ENCODE measurements at regions not wholly inside any gene's neighbourhood (a gene's known extent, or its start where the extent isn't known, plus 50 kb on each side); places are given as distances from the start of the nearest gene placed in this dataset.
"Not testable (repeated sequence)": the region's sequence is repeated elsewhere in the genome, so short reads cannot be mapped to it uniquely, and the experiment has no call there.

DNA sequence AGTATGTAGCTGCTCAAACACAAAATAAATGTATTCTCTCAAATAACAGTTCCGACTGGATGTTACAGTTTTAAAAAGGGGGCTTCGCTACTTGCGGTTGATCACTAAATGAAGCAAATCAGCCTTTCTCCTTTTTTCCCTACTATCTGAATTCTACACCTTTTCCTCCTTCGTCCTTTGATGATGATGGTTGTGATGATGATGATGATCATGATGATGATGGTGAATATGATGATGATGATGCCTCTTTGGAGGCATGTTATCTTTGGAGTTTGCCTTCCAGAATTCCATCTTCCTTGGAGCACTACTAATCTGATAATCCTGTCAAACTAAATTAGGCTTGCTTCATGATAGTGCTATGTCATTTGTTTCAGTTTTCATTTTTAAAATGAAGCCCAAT is 1073.3 kb downstream of the SOCS6 start:
- DNase-seq (ENCODE audit: low spot score), result no peak

DNA sequence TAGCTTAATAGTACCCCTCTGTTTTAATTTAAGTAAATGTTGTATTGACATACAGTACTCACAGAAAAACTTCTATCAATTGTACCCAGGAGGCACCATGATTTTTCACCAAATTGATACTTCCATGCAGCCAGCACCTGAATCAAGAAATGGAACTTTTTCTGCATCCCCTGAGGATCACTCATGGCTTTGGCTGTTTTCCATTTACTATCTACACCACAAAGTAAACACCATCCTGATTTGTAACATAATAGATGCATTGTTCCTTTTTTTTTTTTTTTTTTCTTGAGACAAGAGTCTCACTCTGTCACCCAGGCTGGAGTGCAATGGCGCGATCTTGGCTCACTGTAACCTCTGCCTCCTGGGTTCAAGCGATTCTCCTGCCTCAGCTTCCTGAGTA is 1066.8 kb downstream of the SOCS6 start:
- not testable (repeated sequence) for DNase-seq (ENCODE audit: low spot score)

DNA sequence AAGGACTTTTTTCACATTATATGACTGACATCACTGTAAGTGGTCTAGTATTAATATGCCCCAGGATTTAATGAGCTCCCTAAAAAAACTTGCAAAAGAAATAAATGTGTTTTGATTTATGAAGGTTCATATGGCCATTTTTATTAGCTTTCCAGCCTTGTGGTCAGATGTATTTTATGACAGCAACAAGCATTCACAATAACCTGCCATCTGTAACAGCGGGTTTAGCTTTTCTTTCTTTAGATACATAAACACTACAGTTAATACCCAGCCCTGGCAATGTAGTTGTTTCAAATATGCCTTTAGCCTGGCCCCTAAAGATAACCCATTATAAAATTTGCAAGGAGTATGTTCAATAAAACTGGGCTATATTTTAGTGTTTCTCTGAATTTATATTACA is 1063.8 kb downstream of the SOCS6 start:
- DNase-seq (ENCODE audit: low spot score), result no peak

DNA sequence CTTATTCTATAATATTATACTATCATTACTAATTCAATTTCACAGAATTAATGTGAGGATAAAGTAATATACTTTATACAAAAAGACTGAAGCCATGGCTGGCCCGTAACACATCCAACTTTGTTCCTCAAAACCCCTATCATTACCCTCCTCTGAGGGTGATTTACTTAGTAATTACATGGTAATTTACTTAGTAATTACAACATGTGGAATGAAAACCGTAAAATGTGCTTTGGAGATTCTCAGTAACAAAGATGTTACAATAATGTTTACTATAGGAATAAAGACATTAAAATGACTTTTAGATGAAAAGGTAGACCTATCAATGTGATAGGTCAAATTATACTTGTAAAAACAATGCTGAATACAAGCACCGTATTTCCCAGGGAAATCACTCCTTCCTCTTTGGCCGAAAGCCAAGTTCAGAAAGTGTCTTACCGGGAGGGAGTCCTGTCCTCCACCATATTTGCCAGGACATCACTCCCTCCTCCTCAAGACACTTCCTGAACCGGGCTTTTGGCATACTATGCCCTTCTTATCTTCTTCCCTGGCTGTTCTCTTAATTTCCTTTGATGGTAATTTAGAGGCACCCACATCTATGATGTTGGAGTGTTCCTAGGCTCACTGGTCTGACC is 1047.8 kb downstream of the SOCS6 start:
- no peak for DNase-seq (ENCODE audit: low spot score)

DNA sequence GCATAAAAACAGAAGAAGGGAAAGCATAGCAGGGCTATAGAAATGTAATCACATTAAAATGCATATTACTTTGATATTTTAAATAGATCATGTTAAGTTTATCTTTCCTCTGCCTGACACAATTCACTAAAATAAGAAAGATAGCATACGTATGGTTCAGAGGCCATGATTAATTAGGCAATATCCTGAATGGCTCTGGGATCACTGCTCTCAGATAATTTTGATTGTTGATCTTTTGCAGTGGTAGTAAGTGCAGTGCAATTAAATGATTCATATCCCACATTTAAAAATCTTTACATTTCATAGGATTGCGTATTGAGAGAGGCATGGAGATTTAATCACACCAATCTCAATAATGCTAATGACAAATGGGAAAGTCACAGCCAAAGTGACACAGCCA is 1040.7 kb downstream of the SOCS6 start:
- no peak for DNase-seq (ENCODE audit: low spot score)

DNA sequence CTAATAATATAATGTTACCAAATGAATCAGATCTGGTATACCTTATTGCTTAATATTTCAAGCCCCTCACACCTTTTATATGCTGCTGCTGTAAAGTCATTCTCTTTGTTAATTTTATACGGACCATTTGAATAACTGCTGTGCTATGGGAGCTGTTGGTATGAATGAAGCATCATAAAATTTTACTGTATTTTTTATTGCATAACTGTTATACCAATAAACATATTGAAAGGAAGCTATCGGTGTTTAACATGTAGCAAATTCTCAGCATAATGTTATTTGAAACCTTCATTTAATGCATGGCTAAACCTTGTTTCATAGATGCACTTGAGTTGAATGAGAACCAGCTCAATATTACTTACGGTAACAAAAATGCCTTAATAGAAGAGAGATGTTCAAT is 1040.3 kb downstream of the SOCS6 start:
- no peak for DNase-seq (ENCODE audit: low spot score)

DNA sequence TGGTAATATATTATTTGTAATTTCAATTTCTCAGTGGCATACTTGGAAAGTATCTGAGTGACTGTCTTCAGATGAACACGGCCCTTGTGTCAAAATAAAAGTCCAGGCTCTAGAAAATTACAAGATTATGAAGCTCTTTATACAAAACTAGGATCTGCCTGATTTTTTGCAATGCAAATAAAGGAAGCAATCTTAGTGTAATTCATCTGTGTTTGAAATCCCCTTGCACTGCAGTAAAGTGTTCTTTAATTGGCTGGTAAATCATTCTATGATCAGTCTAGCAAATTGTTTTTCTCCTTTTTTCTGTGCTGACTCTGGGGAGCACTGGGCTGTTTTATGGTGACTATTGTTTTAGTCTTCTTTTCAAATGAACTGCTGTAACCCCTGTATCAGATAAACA is 1039.0 kb downstream of the SOCS6 start:
- no peak for DNase-seq (ENCODE audit: low spot score)

DNA sequence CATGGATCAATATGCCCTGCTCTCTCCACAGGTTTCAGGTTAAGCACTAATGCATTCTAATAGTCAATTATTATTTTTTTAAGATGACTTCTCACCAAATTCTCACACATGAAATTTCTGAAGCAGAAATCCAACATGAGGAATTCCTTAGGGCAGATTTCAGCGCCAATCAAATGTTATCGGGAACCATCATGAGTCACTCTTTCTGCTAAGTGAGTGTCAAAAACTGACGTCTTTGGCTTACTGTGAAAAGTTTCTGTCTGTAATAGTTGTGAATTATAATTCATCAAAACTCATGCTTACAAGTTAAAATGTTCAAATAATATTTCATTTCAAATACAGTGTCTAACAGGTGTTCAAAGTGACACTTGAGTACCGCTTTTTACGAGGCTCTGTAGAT is 1038.6 kb downstream of the SOCS6 start:
- peak; percentile 1 for DNase-seq (ENCODE audit: low spot score)

DNA sequence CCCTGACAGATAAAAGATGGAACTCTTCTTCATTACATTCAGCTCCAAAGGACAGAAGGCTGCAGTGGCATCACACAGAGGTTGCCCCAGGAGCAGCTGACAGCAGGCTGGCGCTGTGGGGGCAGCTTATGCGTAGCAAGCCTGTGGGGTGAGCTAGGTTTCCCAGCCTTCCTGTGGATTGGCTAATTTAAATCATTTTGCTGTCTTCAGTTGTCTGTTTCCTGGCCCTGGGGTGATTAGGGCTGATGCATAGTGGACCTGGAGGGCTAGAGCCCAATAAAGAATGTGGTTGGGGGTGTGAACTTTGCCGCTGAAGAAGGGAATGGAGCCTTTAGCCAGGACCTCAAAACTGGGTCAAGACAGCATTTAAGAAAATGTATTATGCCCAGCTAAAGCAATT is 1038.0 kb downstream of the SOCS6 start:
- DNase-seq (ENCODE audit: low spot score), result no peak

DNA sequence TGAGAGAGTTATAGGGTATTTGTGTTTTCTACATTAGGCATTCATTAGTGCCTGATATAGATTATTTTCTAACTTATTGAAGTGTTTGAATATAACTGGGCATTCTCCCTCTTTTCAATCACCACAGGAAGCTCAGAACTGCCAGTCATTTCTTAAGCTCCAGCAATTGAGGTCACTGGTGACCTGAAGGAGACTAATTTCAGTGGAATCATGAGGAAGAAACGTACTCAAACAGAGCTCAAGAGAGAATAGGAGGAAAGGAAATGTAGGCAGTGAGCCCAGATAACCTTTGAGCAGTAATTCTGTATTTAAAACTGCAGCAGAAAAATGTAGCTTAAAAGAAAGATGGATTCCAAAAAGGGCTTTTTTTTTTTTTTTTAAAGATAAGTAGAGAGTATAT is 1035.5 kb downstream of the SOCS6 start:
- no peak for DNase-seq (ENCODE audit: low spot score)

DNA sequence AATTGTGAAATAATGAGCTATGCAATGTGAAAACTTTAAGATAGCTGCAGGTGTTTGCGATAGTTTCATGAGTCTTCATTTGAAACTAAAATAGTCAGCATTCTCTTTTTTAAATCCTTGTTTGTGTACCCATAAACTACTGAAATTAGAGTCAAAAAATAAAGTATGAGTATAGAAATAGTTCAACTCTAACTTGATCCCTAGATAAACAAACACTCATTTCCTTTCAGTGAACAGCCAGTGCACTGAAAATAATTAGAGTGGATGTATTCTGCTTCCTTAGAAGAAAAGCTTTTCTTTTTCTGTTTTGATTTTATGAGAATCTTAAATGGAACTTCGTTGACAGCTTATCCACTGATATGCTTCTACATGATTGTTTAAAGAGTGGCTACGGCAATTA is 1033.4 kb downstream of the SOCS6 start:
- no peak for DNase-seq (ENCODE audit: low spot score)

DNA sequence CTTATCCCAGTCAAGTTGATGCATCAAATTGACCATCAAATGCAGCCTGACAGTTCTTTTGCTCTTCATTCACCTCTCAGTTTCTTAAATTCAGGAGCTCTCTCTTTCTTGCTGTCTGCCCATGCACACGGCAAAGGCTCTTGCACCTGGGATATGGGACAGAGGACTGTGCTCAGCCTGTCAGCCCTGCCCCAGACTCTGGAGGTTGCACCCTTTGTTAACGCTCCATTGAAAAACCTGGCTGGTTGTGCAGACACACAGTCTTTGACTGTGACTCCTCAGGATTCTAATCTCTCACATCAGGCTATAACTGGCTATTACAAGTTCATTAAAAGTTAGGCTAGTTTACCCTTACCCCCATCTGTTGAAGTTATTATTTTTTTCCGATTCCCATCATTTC is 1032.5 kb downstream of the SOCS6 start:
- DNase-seq (ENCODE audit: low spot score), result no peak

DNA sequence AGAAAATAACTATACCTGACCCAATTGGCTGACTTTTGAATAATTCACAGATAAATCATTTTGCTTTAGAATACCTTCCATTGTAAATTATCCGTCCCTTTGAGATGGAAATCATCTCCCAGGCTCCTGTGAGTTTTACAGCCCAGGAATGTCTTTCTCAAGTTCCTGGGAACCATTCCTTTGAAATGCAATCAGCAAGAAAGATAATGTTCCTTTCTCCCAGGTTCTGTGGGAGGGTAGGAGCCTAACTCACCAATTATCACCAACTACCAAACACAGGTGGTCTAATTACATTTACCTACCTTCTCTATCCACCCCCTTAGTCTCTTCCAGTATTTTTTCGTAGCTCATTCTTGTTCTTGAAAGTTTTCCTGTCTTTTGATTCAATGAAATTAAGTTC is 1016.0 kb downstream of the SOCS6 start:
- DNase-seq (ENCODE audit: low spot score), result no peak

DNA sequence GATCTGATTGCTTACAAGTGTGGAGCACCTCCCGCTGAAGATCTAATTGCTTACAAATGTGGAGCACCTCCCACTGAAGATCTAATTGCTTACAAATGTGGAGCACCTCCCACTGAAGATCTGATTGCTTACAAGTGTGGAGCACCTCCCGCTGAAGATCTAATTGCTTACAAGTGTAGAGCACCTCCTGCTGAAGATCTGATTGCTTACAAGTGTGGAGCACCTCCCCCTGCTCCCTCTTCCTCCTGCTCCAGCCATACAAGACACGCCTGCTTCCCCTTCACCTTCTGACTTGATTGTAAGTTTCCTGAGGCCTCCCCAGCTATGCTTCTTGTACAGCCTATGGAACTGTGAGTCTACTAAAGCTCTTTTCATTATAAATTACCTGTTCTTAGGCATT is 1014.9 kb downstream of the SOCS6 start:
- not testable (repeated sequence) for DNase-seq (ENCODE audit: low spot score)

DNA sequence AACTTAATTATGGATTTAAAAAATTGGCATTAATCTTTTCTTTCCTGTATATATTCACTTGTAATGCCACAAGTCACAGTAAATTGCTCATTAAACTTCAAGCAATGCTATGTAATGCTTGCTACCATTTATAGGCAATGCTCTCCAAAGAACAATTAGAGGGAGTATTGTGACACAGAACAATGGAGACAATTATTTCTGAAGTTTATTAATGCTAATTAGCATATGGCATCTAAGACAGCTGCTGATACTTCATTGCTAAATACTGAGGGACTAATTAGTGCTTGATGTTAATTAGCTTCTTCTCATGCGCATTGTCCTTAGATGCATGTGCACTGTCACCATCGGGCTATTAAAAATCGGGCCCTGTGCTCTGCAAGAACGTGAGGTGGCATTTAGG is 1012.8 kb downstream of the SOCS6 start:
- DNase-seq (ENCODE audit: low spot score), result no peak

DNA sequence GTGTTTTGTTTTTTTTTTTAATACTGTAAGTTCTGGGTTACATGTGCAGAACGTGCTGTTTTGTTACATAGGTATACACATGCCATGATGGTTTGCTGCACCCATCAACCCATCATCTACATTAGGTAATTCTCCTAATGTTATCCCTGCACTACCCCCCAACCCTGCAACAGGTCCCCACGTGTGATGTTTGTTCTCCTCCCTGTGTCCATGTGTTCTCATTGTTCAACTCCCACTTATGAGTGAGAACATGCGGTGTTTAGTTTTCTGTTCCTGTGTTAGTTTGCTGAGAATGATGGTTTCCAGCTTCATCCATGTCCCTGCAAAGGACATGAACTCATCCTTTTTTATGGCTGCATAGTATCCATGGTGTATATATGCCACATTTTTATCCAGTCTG is 1005.4 kb downstream of the SOCS6 start:
- not testable (repeated sequence) for DNase-seq (ENCODE audit: low spot score)

DNA sequence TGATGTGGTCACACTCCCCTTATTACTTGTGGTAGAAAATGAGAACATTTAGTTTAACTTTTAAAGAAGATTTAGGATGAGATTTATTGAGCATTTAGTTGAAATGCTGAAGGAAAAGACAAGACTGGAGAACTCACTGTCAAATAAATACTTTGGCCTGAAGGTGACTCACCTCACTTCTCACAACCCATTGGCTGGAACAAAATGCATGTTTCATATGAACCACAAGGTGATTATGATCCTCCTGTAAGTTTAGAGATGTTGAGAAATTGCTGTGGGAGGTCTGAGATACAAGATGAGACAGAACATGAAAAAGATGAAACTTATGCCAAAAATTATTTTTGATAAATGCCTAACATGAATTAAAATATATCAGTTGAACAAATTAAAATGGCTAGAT is 1004.5 kb downstream of the SOCS6 start:
- DNase-seq (ENCODE audit: low spot score), result peak; percentile 2

DNA sequence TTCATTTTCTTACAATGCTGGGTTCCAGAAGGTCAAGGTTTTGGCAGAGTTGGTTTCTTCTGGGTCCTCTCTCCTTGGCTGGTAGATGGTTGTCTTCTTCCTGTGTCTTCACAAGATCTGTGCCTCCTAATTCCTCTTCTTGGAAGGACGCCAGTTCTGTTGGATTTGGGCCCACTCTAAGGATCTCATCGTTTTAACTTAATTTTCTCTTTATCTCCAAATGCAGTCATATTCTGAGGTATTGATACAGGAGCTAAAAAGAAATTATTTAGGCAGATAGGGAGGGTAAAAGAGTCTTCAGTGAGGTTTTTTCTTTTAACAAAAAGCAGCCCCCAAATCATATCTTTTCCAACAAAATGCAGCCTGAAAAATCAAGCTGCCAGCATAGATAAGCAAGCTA is 998.4 kb downstream of the SOCS6 start:
- no peak for DNase-seq (ENCODE audit: low spot score)

DNA sequence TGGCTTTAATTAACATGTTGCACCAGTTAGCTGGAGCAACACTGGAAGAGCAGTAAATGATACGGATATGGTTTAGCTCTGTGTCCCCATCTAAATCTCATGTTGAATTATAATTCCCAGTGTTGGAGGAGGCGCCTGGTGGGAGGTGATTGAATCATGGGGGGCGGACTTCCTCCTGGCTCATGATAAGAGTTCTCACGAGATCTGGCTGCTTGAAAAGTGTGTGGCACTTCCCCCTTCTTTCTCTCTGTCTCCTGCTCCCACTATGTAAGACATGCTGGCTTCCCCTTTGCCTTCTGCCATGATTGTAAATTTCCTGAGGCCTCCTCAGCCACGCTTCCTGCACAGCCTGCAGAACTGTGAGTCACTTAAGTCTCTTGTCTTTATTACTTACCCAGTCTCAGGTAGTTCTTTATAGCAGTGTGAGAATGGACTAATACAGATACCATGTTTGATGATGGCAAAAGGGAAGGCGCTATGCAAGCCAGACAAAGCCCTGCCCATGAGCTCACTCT is 963.6 kb downstream of the SOCS6 start:
- peak; percentile 13 for DNase-seq (ENCODE audit: low spot score)

DNA sequence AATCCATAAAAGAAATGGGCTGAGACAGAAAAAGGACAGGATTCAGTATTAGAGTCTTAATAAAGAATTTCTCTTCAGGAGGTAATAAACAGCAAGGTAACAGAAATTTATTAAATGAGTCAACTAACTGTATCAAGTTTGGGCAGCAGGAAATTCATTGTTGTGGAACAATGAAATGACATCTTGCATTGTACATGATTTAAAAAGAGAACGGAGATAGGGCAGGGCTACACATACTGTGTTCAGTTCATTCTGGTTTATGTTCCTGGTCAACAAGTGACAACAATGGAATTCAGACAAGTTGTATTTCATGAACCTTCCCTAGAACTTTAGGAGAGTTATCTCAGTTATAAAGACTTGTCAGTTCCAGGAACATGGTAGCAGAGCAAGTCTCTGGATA is 961.3 kb downstream of the SOCS6 start:
- DNase-seq (ENCODE audit: low spot score), result no peak

DNA sequence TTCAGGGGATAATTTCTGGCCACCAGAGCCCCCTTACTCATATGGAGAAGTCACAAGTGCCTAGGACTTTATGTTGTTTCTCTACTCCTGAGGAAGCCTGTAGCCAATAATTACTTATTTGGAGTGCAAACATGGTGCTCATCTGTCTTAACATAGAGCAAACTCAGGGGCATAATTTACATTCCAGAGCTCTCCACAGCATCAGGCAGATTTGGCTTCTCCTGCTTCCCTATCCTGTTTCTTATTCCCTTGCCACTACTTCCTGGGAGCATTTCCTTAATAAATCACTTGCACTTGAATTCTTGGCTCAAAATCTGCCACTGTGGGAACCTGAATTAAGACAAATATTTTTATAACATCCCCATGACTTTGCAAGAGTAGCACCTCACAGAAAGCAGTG is 960.9 kb downstream of the SOCS6 start:
- no peak for DNase-seq (ENCODE audit: low spot score)

DNA sequence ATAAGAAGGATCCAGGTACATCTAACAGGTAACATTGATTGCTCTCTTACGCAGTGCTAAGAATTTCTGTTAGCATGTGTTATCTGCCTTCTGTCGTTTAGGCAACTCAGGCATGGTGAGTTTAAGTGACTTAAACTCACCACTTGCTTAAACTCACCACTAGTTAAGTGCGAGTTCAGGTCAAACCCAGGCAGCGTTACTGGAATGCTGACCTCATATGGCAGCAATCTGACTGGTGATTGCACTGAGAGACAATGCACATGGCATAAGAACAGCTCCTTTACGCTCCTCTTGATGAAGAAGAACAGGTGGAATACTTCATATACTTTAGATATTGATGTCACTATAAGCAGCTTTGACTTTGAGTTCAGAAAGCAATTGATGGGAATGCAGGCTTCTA is 954.1 kb downstream of the SOCS6 start:
- peak; percentile 32 for DNase-seq (ENCODE audit: low spot score)

DNA sequence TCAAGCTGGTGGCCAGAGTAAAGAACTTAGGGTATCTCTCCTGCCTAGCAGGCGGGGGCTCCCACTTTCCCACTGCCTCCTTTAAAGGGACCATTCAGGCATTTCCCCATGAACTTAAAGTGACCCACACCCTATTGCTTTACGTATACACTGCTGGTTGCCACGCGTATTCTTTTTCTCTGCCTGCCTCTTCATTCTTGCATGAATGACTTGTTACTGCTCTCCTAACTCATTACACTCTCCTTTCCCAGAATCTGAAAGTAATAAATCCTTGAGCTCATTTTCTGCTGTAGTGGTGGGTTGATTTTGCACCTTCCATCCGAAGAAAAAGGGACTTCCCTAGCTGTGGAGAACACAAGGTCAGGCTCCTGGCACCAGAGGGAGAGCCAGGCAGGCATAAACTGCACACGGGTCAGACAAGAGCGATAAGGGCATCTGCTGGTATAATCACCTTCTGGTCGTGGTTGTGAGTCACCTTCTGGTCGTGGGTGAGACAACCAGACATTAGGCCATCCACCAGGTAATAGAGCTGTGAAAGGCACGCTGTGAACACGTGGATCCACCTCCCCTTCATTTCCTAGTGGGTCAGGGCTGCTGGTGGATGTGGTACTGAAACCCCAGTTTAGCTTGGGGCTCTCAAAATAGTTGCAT is 950.3 kb downstream of the SOCS6 start:
- DNase-seq (ENCODE audit: low spot score), result peak; percentile 52

DNA sequence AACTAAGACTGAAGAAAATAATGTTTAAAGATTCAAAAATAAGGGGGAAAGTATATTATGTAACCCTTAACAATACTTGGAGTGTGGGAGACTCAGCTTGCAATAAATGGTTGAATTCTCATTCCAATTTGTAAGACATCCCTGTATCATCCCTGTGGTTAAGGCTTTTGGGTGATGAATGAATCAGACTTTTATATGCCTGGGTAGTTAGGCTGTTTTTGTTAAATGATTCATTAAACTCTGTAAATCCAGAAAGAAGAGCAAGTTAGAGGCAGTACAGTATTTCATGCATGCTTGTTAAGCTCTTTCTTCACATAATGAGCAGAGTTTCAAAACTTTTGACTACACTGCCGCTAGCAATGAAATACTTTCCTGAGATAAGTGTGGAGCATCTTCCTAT is 948.8 kb downstream of the SOCS6 start:
- peak; percentile 69 for DNase-seq (ENCODE audit: low spot score)

Measured in kidney tubule cell (primary cell).